ENCODE measurements at regions not wholly inside any gene's neighbourhood (a gene's known extent, or its start where the extent isn't known, plus 50 kb on each side); places are given as distances from the start of the nearest gene placed in this dataset.

- no peak for TF ChIP-seq POLR2A (IDR thresholded peaks at IDR 0.05; ENCODE audit: low read length)
- TF ChIP-seq GATA1 (IDR thresholded peaks at IDR 0.05; ENCODE audit: low read depth, low read length), result no peak
These were observed 123.9 kb upstream of the GRIK3 start for GRCh38 chr1:37158113-37158749.

All from erythroblast (primary cell).